HUES64 (cell line): ENCODE measurements at regions not wholly inside any gene's neighbourhood (a gene's known extent, or its start where the extent isn't known, plus 50 kb on each side); places are given as distances from the start of the nearest gene placed in this dataset.

Experiments used
- H3K27ac ChIP-seq: 2 replicates; pipeline ENCODE4 v1.7.0; 2013; ENCODE audit warnings: low read depth, low read length, inconsistent platforms
- H3K27me3 ChIP-seq: 2 replicates; pipeline ENCODE4 v1.6.1; 2013; ENCODE audit warnings: mild to moderate bottlenecking, low read length; ENCODE audit not compliant: insufficient read depth
- H3K36me3 ChIP-seq: 2 replicates; pipeline ENCODE4 v1.6.1; 2013; ENCODE audit warnings: mild to moderate bottlenecking, low read length; ENCODE audit not compliant: insufficient read depth
- H3K4me1 ChIP-seq: 2 replicates; pipeline ENCODE4 v1.6.1; 2013; ENCODE audit warnings: mild to moderate bottlenecking, low read length, moderate library complexity; ENCODE audit not compliant: insufficient read depth
- H3K4me3 ChIP-seq: 2 replicates; pipeline ENCODE4 v1.5.1; 2013; ENCODE audit warnings: mild to moderate bottlenecking, low read length, moderate library complexity
- H3K9ac ChIP-seq: 2 replicates; pipeline ENCODE4 v1.6.1; 2013; ENCODE audit warnings: mild to moderate bottlenecking, low read depth, low read length
- H3K9me3 ChIP-seq: 2 replicates; pipeline ENCODE4 v1.6.1; 2013; ENCODE audit warnings: low read depth, low read length; ENCODE audit not compliant: insufficient read depth
- WGBS: fragments of 150-250, 120-280 bp; methylation state at CpG from one replicate; pipeline ENCODE4 v1.1.7; 2013; ENCODE audit warnings: missing lambda C conversion rate; 5-methylcytosine and 5-hydroxymethylcytosine counted together

DNA sequence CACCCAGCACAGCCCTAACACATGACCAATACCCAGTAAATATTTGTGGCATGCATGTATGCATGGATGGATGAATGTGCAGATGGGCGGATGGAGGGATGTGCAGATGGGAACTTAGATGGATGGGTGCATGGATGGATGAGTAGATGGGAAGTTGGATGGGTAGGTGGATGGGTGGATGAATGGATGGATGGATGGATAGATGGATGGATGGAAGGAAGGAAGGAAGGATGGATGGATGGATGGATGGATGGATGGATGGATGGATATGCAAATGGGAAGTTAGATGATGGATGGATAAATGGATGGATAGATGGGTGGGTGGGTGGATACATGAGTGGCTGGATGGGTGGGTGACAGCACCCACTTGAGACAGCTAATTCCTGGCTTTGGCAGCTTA is 193.2 kb upstream of the TNRC6C start:
- Histone ChIP-seq H3K36me3 (no peaks in the 10 kb centered on the region), H3K4me3 (no peak overlapping the region), H3K4me1 (peaks cover 7% of the 10 kb centered on the region), H3K9me3 (no peaks in the 10 kb centered on the region), H3K9ac (no peak overlapping the region), H3K27ac (no peak overlapping the region), H3K27me3 (no peaks in the 10 kb centered on the region; the same call in 1 of the 2 replicates)
- WGBS = 92% methylated on average over 1 of the region's 1 CpG

DNA sequence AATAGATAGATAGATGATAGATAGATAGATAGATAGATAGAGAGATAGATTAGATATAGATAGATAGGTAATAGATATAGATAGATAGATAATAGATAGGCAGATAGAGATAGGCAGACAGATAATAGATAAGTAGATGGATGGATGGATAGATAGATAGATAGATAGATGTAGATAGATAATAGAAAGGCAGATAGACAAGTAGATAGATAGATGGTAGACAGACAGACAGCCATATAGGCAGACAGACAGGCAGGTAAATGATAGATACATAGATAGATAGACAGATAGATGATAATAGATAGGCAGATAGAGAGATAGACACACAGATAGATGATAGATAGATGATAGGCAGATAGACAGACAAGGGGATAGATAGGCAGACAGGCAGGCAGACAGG is 191.4 kb upstream of the TNRC6C start:
- H3K9ac ChIP-seq = no peak overlapping the region
- peaks cover 14% of the 10 kb centered on the region for H3K4me1 ChIP-seq
- H3K9me3 ChIP-seq = no peaks in the 10 kb centered on the region
- H3K27me3 ChIP-seq = no peaks in the 10 kb centered on the region; the same call in 1 of the 2 replicates
- no peak overlapping the region for H3K4me3 ChIP-seq
- no peaks in the 10 kb centered on the region for H3K36me3 ChIP-seq
- no peak overlapping the region for H3K27ac ChIP-seq

GRCh38 chr17:77768248-77768852 is 190.2 kb upstream of the TNRC6C start:
- WGBS = 92% methylated on average over 14 of the region's 14 CpGs
- H3K4me3 ChIP-seq = no peak overlapping the region
- H3K9me3 ChIP-seq = no peaks in the 10 kb centered on the region
- H3K36me3 ChIP-seq = no peaks in the 10 kb centered on the region
- no peak overlapping the region for H3K9ac ChIP-seq
- H3K27ac ChIP-seq = no peak overlapping the region
- no peaks in the 10 kb centered on the region; the same call in 1 of the 2 replicates for H3K27me3 ChIP-seq
- H3K4me1 ChIP-seq = peaks cover 16% of the 10 kb centered on the region

- no peaks in the 10 kb centered on the region; the same call in 1 of the 2 replicates for H3K27me3 ChIP-seq
- 93% methylated on average over 7 of the region's 7 CpGs for WGBS
- no peak overlapping the region for H3K9ac ChIP-seq
- H3K4me3 ChIP-seq = no peak overlapping the region
- H3K4me1 ChIP-seq = peaks cover 13% of the 10 kb centered on the region; the same call in 1 of the 2 replicates
- H3K36me3 ChIP-seq = no peaks in the 10 kb centered on the region
- H3K27ac ChIP-seq = no peak overlapping the region
- H3K9me3 ChIP-seq = no peaks in the 10 kb centered on the region
These were observed 189.3 kb upstream of the TNRC6C start for GRCh38 chr17:77769215-77769614.

- Histone ChIP-seq H3K4me3 (no peak overlapping the region), H3K27ac (no peak overlapping the region), H3K27me3 (peaks cover 3% of the 10 kb centered on the region; the same call in 1 of the 2 replicates), H3K9me3 (no peaks in the 10 kb centered on the region), H3K9ac (no peak overlapping the region), H3K4me1 (peaks cover 13% of the 10 kb centered on the region; the same call in 1 of the 2 replicates), H3K36me3 (no peaks in the 10 kb centered on the region)
- 89% methylated on average over 11 of the region's 11 CpGs for WGBS
These were observed 188.7 kb upstream of the TNRC6C start for GRCh38 chr17:77769762-77770161.

GRCh38 chr17:77770331-77771105 is 188.0 kb upstream of the TNRC6C start:
- Histone ChIP-seq H3K36me3 (no peaks in the 10 kb centered on the region), H3K9ac (no peak overlapping the region), H3K27ac (no peak overlapping the region), H3K9me3 (no peaks in the 10 kb centered on the region), H3K27me3 (peaks cover 3% of the 10 kb centered on the region; the same call in 1 of the 2 replicates), H3K4me3 (no peak overlapping the region), H3K4me1 (peaks cover 13% of the 10 kb centered on the region; the same call in 1 of the 2 replicates)
- WGBS = 76% methylated on average over 17 of the region's 17 CpGs

- Histone ChIP-seq H3K9me3 (no peaks in the 10 kb centered on the region), H3K27me3 (peaks cover 3% of the 10 kb centered on the region; the same call in 1 of the 2 replicates), H3K36me3 (no peaks in the 10 kb centered on the region), H3K9ac (no peak overlapping the region), H3K4me3 (no peak overlapping the region), H3K4me1 (peaks cover 13% of the 10 kb centered on the region; the same call in 1 of the 2 replicates), H3K27ac (no peak overlapping the region)
- 88% methylated on average over 14 of the region's 14 CpGs for WGBS
These were observed 187.4 kb upstream of the TNRC6C start for GRCh38 chr17:77771145-77771544.

GRCh38 chr17:77771587-77771986 is 186.9 kb upstream of the TNRC6C start:
- H3K9ac ChIP-seq = no peak overlapping the region
- H3K27me3 ChIP-seq = peaks cover 3% of the 10 kb centered on the region; the same call in 1 of the 2 replicates
- H3K9me3 ChIP-seq = no peaks in the 10 kb centered on the region
- peaks cover 13% of the 10 kb centered on the region; the same call in 1 of the 2 replicates for H3K4me1 ChIP-seq
- no peak overlapping the region for H3K4me3 ChIP-seq
- no peak overlapping the region for H3K27ac ChIP-seq
- 91% methylated on average over 9 of the region's 9 CpGs for WGBS
- H3K36me3 ChIP-seq = no peaks in the 10 kb centered on the region

DNA sequence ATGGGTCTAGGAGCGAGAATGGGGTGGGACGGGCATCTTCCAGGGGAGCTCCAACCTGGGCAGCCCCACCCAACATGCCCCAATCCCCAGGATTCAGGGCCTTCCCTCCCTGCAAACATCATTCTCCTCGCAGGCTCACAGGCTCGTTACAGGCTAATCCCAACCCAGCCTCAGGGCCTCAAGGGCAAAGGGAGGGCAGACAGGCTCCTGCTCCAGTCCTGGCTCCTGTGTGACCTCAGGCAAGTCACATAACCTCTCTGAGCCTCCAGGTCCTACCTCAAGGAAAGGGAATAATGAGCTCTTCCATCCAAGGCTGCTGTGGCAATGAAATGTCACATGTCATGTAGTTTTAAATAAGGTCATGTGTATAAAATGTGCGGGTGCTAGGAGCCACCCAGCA is 186.5 kb upstream of the TNRC6C start:
- Histone ChIP-seq H3K27me3 (peaks cover 3% of the 10 kb centered on the region; the same call in 1 of the 2 replicates), H3K9ac (no peak overlapping the region)
- WGBS = 87% methylated on average over 5 of the region's 5 CpGs

DNA sequence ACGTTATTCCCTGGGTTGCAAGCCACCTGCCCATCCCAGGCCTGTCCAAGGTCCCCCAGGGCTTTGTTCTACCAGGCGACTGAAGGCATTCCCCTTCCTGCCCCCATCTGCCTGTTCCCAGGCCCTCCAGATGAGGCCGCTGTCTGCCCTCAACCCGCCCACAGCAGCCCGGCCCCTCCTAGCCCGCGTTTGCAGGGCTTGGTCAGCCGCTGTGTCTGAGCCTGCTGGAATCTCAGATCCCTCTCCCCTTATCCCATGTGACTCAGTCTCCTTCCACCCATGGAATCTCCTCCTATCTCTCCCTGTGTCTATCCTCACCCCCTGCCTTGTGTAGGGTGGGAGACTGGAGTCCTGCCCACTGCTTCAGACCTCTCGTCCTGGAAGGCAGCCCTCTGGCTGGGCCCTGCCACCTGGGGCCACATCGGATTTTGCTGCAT is 186.0 kb upstream of the TNRC6C start:
- Histone ChIP-seq H3K4me3 (no peak overlapping the region), H3K27me3 (peaks cover 3% of the 10 kb centered on the region; the same call in 1 of the 2 replicates), H3K27ac (no peak overlapping the region), H3K9me3 (no peaks in the 10 kb centered on the region), H3K9ac (no peak overlapping the region), H3K4me1 (peaks cover 13% of the 10 kb centered on the region; the same call in 1 of the 2 replicates), H3K36me3 (no peaks in the 10 kb centered on the region)
- 21% methylated on average over 10 of the region's 10 CpGs for WGBS

More for the DNA sequence above, 186.5 kb upstream of the TNRC6C start:
- Histone ChIP-seq H3K27ac (no peak overlapping the region), H3K4me3 (no peak overlapping the region), H3K9me3 (no peaks in the 10 kb centered on the region), H3K4me1 (peaks cover 13% of the 10 kb centered on the region; the same call in 1 of the 2 replicates), H3K36me3 (no peaks in the 10 kb centered on the region)

DNA sequence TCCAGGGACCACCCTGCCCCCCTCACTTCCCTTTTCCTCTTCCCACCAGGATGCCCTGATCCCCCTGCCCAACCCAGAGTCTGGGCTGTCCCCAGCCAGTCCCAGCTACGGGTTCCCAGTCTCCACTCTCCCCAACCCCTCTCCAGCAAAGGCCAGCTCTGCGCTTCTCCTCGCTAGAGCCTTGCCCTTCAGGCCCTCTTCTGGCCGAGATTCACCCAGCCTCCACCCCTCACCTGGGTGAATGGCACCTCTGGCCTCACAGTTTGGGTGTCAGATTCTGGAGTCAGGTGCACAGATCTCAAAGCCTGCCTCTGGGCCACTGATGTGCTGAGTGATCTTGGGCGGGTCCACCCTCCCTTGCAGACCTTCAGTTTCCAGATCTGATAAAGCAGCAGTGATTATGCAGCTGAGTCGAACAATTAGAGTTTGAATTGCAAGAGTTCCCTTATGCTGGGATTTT is 185.6 kb upstream of the TNRC6C start:
- H3K4me1 ChIP-seq = peaks cover 13% of the 10 kb centered on the region; the same call in 1 of the 2 replicates
- peaks cover 3% of the 10 kb centered on the region; the same call in 1 of the 2 replicates for H3K27me3 ChIP-seq
- H3K27ac ChIP-seq = no peak overlapping the region
- WGBS = 47% methylated on average over 6 of the region's 6 CpGs
- no peak overlapping the region for H3K4me3 ChIP-seq
- no peak overlapping the region for H3K9ac ChIP-seq
- no peaks in the 10 kb centered on the region for H3K36me3 ChIP-seq
- H3K9me3 ChIP-seq = no peaks in the 10 kb centered on the region
